Epithelial cell of esophagus (primary cell): ENCODE measurements at regions not wholly inside any gene's neighbourhood (a gene's known extent, or its start where the extent isn't known, plus 50 kb on each side); places are given as distances from the start of the nearest gene placed in this dataset.

Experiments used
- DNase-seq: peaks from one replicate; pipeline ENCODE4 v3.0.0; 2010; ENCODE audit warnings: low read depth
- H3K4me3 ChIP-seq: 2 replicates; pipeline ENCODE4 v1.5.1; 2011; ENCODE audit warnings: mild to moderate bottlenecking, low read length, control low read depth
- TF ChIP-seq, protein P1 (sequence below): IDR thresholded peaks from 2 replicates; pipeline ENCODE4 v1.5.1; 2011; ENCODE audit warnings: low read depth, mild to moderate bottlenecking, low read length, control low read depth, inconsistent platforms; ENCODE audit not compliant: insufficient read depth; ENCODE audit errors: missing control alignments

DNA sequence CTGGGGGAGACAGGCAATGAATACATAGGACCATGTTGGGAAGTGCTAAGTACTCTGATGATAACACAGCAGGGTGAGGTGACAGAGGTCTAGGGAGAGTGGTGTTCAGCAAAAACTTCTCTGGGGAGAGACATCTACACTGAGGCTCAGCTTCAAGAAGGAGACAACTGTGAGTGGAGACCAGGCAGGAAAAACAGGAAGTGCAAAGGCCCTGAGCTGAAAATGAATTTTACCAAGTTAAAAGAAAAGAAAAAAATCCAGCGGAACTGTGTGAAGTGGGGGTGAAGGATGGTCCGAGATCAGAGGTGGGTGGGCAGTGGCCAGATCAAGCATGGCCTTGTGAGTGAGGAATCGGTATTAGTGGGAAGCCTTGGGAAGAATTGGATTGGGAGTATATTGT, 110.1 kb upstream of the CLSTN2 start:
- H3K4me3 ChIP-seq, result no peak overlapping the region
- TF ChIP-seq, protein P1, sequence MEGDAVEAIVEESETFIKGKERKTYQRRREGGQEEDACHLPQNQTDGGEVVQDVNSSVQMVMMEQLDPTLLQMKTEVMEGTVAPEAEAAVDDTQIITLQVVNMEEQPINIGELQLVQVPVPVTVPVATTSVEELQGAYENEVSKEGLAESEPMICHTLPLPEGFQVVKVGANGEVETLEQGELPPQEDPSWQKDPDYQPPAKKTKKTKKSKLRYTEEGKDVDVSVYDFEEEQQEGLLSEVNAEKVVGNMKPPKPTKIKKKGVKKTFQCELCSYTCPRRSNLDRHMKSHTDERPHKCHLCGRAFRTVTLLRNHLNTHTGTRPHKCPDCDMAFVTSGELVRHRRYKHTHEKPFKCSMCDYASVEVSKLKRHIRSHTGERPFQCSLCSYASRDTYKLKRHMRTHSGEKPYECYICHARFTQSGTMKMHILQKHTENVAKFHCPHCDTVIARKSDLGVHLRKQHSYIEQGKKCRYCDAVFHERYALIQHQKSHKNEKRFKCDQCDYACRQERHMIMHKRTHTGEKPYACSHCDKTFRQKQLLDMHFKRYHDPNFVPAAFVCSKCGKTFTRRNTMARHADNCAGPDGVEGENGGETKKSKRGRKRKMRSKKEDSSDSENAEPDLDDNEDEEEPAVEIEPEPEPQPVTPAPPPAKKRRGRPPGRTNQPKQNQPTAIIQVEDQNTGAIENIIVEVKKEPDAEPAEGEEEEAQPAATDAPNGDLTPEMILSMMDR, result no peak
- DNase-seq, result no peak

DNA sequence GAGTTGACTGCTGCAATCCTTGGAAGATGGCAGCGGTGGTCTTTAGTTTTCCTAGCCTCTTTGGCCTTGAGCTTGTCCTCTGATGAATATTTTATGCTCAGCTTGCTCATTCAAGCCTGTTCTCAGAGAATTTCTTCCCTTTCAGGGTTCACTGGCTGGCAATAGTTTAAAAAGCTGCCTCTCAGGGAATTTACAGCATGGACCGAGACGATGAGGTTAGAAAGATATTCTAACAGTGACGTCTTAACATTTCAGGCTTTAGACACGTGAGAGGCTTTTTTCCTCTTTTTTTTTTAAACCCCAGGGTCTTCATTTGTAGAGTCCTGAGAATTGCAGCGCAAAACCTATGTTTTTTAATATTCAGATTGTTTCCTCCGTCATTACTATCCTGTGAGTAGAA, 120.3 kb upstream of the CLSTN2 start:
- no peak for DNase-seq
- TF ChIP-seq, protein P1, result no peak
- no peak overlapping the region for H3K4me3 ChIP-seq

DNA sequence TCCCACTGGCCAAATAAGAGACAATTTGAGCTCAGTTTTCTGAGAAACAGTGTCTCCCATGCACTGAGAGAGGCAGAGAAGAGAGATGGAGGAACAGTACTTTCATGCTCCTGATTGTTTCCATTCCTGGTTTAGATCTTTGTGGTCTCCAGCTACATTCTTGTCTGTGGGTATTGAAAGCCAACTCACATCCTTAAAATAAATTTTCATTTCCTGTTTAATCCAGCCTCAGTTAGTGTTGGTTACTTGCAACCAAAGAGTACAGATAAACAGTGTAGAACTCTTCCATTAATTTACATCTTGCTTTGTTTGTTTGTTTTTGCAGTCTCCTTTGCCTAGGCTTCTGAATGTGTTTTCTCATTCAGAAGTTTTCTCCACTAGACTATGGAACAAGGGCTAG, 123.7 kb upstream of the CLSTN2 start:
- no peak for DNase-seq
- TF ChIP-seq, protein P1, result no peak
- H3K4me3 ChIP-seq, result no peak overlapping the region

DNA sequence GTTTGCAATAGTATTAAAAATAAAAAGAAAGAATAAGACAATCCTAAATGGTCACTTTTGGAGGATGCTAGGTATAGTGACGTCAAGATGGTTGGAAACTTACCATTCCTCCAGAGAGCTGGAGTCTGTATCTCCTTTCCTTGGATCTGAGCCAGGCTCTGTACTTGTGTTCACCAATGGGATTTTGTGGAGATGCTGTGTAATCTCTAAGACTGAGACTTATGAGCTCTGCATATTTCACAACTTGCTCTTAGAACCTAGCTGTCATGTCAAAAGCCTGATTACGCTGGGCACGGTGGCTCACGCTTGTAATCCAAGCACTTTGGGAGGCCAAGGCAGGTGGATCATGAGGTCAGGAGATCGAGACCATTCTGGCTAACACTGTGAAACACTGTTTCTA, 126.8 kb upstream of the CLSTN2 start:
- DNase-seq, result no peak
- TF ChIP-seq, protein P1, result no peak
- no peak overlapping the region for H3K4me3 ChIP-seq

DNA sequence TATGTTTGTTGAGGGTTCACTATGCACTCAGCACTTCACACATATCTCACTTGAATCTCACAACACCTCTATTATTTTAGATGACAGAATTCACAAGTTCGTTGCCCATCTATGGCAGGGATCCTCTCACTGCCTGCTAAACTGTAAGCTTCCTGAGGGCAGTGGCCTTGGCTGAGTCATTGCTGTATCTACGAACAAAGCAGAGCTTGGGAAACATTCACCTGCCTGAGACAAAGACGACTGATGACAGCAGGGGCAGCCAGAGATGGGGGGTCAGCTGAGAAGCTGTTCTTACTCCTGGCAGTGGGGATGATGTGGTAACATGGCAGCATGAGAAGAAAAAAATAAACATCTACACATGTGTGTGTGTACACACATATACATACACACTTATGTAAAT, 125.5 kb upstream of the NMNAT3 start:
- no peak overlapping the region for H3K4me3 ChIP-seq
- no peak for DNase-seq
- TF ChIP-seq, protein P1, result no peak

DNA sequence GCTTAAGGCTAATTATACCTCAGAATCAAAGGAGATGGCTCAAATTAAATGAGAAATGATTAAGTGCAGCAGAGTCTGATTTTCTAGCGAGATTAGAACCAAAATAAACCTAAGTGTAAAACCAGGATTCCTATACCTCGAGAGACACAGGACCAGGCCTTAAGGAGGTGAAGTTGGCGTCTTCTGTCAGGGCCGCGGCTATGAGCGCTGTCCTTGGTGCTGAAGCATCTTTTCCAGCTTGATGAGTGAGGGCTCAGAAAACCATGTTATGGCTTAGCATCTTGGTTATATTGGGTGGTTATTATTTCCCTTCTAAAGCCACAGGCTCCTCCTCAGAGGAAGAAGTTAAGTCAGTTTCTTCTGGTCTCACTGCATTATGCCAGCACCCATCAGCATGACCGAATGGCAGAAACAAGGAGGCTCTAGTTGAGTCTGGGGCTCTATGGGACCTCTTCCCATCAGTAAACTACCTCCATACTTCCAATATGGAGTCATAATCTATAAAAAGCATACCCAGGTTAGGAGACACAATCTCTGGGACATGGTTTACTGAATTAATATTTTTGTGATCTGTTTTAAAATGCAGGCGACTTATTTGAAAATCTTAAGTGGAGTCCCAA, 120.1 kb upstream of the NMNAT3 start:
- peak; percentile 59 for DNase-seq
- TF ChIP-seq, protein P1, result no peak
- no peak overlapping the region for H3K4me3 ChIP-seq

DNA sequence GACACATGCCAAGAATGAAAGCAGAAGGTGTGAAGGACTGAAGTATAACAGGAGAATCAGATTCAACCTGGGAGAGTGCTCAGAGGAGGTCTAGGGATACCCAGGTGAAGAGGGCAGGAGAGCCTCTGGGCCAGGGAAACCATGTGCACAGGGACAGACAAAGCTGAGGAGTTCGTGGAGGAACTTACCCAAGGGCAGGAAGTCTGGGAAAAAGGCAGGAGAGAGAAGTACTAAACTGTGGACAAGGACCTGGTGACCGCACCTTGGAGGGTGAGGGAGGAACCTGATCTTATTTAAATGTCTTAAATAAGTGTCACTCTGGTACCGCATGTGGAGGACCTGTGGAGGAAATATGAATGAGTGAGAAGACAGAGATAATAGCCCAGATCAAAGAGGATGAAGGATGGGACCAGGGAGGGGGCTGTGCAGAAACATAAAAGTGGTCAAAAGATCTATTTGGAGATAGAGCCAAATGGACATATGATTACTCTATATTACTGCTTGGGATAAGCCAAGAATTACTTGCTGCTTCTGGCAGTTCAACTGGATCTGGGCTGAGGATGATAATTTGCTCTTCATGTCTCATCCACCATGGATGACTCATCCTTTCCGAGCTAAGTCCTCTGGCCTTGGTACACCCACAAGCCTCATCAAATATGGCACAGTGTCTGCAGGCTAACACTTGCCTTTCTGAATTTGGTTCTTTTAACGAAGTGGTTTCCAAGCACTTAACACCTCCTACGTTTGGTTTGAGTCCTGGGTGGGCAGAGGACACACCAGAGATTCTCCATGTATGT, 116.9 kb upstream of the NMNAT3 start:
- H3K4me3 ChIP-seq, result no peak overlapping the region
- DNase-seq, result peak; percentile 35
- TF ChIP-seq, protein P1, result no peak
